Ovary (tissue), 3 donors: ENCODE measurements at regions not wholly inside any gene's neighbourhood (a gene's known extent, or its start where the extent isn't known, plus 50 kb on each side); places are given as distances from the start of the nearest gene placed in this dataset.

ENCODE experiments used
- CTCF ChIP-seq, 3 donors: fragments of 450-650 bp in 2 of 3; fragments of 200-600 bp in 1 of 3; IDR thresholded peaks; one replicate each; pipeline versions ENCODE4 v1.5.1 to v1.8.0; 2016 to 2022; ENCODE audit warnings: antibody characterized with exemption in 3 of 3, mild to moderate bottlenecking in 1 of 3
- EP300 ChIP-seq: sonication (generic); formaldehyde crosslinking; IDR thresholded peaks from one replicate; pipeline ENCODE4 v1.6.1; 2017; ENCODE audit warnings: antibody characterized with exemption
- POLR2A ChIP-seq: fragments of 450-650 bp; IDR thresholded peaks from one replicate; pipeline ENCODE4 v1.6.1; 2017; ENCODE audit warnings: antibody characterized with exemption, mild to moderate bottlenecking, moderate library complexity
- donor health status: DM: no; HTN: no; CAD: no.

GRCh38 chr21:38591218-38591537 lies 92.9 kb upstream of the ERG start:
- no peak for TF ChIP-seq CTCF (IDR thresholded peaks at IDR 0.05)
- TF ChIP-seq POLR2A, result no peak
- no peak for TF ChIP-seq EP300
